Gastroesophageal sphincter (tissue), 4 donors: ENCODE measurements at regions not wholly inside any gene's neighbourhood (a gene's known extent, or its start where the extent isn't known, plus 50 kb on each side); places are given as distances from the start of the nearest gene placed in this dataset.

ENCODE experiments used
- ATAC-seq: fragments of 150-250 bp; one replicate; pipeline ENCODE4 v1.9.1; 2016; ENCODE audit warnings: mild to moderate bottlenecking, moderate library complexity
- H3K27ac ChIP-seq, 4 donors: fragments of 200-600 bp; sonication (generic) in 3 of 4; 1 replicate in 3 of 4; 2 replicates in 1 of 4; pipeline ENCODE4 v1.5.1; 2016 to 2019
- H3K27me3 ChIP-seq: fragments of 200-600 bp; sonication (generic); one replicate; pipeline ENCODE4 v1.5.1; 2019
- H3K36me3 ChIP-seq, 2 donors: fragments of 200-600 bp; sonication (generic); one replicate each; pipeline ENCODE4 v1.5.1; 2019; ENCODE audit warnings: control low read depth in 1 of 2
- H3K4me1 ChIP-seq, 3 donors: fragments of 200-600 bp; sonication (generic); 1 replicate in 2 of 3; 2 replicates in 1 of 3; pipeline ENCODE4 v1.5.1; 2016 to 2019; ENCODE audit warnings: control low read depth in 2 of 3
- H3K4me3 ChIP-seq, 2 donors: fragments of 200-600 bp; sonication (generic); one replicate each; pipeline ENCODE4 v1.5.1; 2019; ENCODE audit warnings: mild to moderate bottlenecking in 1 of 2, moderate library complexity in 1 of 2
- H3K9me3 ChIP-seq, 3 donors: fragments of 200-600 bp; sonication (generic); one replicate each; pipeline ENCODE4 v1.5.1; 2017 to 2019; ENCODE audit warnings: control low read depth in 2 of 3
- EP300 ChIP-seq: sonication (generic); formaldehyde crosslinking; IDR thresholded peaks from one replicate; pipeline ENCODE4 v1.6.1; 2017; ENCODE audit warnings: antibody characterized with exemption, mild to moderate bottlenecking
- POLR2A ChIP-seq, 2 donors: fragments of 450-650 bp; IDR thresholded peaks; one replicate each; pipeline ENCODE4 v1.6.1; 2017; ENCODE audit warnings: antibody characterized with exemption in 2 of 2, mild to moderate bottlenecking in 2 of 2, moderate library complexity in 1 of 2
- POLR2AphosphoS5 ChIP-seq: sonication (generic); formaldehyde crosslinking; IDR thresholded peaks from one replicate; pipeline ENCODE4 v1.6.1; 2017; ENCODE audit warnings: antibody characterized with exemption
- WGBS, 2 donors: methylation state at CpG; one replicate each; pipeline ENCODE4 v1.1.5; 2018; ENCODE audit warnings: low coverage in 1 of 2; 5-methylcytosine and 5-hydroxymethylcytosine counted together
- TF ChIP-seq, protein P1 (sequence below), 4 experiments: fragments of 200-600 bp in 2 of 4; fragments of 450-650 bp in 2 of 4; sonication (generic) in 1 of 4; IDR thresholded peaks; one replicate each; pipeline ENCODE4 v1.5.1; 2017 to 2019; ENCODE audit warnings: antibody characterized with exemption in 4 of 4, mild to moderate bottlenecking in 2 of 4, moderate library complexity in 2 of 4

GRCh38 chrX:93422693-93423092 is 250.7 kb downstream of the NAP1L3 start:
- H3K4me1 ChIP-seq: no peaks in the 10 kb centered on the region
- no peaks in the 10 kb centered on the region for H3K27me3 ChIP-seq
- H3K4me3 ChIP-seq: no peak overlapping the region
- no peak overlapping the region for H3K27ac ChIP-seq
- no peaks in the 10 kb centered on the region for H3K9me3 ChIP-seq
- no peak for TF ChIP-seq POLR2A (IDR thresholded peaks at IDR 0.05)
- TF ChIP-seq, protein P1, sequence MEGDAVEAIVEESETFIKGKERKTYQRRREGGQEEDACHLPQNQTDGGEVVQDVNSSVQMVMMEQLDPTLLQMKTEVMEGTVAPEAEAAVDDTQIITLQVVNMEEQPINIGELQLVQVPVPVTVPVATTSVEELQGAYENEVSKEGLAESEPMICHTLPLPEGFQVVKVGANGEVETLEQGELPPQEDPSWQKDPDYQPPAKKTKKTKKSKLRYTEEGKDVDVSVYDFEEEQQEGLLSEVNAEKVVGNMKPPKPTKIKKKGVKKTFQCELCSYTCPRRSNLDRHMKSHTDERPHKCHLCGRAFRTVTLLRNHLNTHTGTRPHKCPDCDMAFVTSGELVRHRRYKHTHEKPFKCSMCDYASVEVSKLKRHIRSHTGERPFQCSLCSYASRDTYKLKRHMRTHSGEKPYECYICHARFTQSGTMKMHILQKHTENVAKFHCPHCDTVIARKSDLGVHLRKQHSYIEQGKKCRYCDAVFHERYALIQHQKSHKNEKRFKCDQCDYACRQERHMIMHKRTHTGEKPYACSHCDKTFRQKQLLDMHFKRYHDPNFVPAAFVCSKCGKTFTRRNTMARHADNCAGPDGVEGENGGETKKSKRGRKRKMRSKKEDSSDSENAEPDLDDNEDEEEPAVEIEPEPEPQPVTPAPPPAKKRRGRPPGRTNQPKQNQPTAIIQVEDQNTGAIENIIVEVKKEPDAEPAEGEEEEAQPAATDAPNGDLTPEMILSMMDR (IDR thresholded peaks at IDR 0.05): peak in 3 of 4 experiments; percentile 9 to 60 (median 46)
- 17 to 23% methylated on average over 6 of the region's 6 CpGs for WGBS, 2 donors
- ATAC-seq: no peak
- H3K36me3 ChIP-seq: no peaks in the 10 kb centered on the region

DNA sequence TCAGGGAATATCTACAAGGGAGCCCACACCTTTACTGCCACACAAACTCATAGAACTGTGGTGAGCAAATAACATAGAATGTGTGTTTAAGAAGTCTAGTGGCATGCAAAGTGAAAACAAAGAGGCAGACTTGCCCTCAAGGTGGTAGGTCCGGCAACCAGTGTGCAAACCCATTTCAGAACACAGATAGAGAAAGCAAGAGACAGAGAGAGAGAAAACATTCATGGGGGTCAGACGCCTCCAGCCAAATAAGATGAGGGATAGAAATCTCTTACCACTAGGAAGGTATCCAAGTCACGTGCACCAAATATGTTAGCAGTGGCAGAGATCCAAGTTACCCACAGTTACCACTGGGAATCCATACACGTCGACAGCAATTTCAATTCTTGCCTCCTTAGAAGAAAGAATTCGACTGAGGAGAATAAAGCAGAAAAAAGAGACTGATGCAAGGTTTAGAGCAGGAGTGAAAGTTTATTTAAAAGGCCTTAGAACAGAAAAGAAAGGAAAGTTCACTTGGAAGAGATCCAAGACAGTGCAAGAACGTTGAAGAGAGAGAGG is 252.8 kb downstream of the NAP1L3 start:
- H3K27ac ChIP-seq: no peak overlapping the region
- H3K9me3 ChIP-seq: no peaks in the 10 kb centered on the region
- no peaks in the 10 kb centered on the region for H3K4me1 ChIP-seq
- H3K36me3 ChIP-seq: no peaks in the 10 kb centered on the region
- no peaks in the 10 kb centered on the region for H3K27me3 ChIP-seq
- TF ChIP-seq POLR2AphosphoS5 (no peak), POLR2A (IDR thresholded peaks at IDR 0.05) (no peak), EP300 (no peak)
- TF ChIP-seq, protein P1 (IDR thresholded peaks at IDR 0.05): no peak
- no peak for ATAC-seq
- WGBS, 2 donors: 26 to 30% methylated on average over 3 to 5 of the region's 7 CpGs
- no peak overlapping the region for H3K4me3 ChIP-seq

GRCh38 chrX:93420090-93420489 is 253.3 kb downstream of the NAP1L3 start:
- Histone ChIP-seq H3K27me3 (no peaks in the 10 kb centered on the region), H3K4me3 (no peak overlapping the region), H3K4me1 (no peaks in the 10 kb centered on the region), H3K9me3 (no peaks in the 10 kb centered on the region), H3K27ac (no peak overlapping the region), H3K36me3 (no peaks in the 10 kb centered on the region)
- 0% methylated on average over 1 of the region's 2 CpGs; no CpG with 5 or more reads in 1 of the 2 donors for WGBS, 2 donors
- ATAC-seq: no peak
- no peak for TF ChIP-seq EP300
- no peak for TF ChIP-seq POLR2AphosphoS5
- TF ChIP-seq, protein P1 (IDR thresholded peaks at IDR 0.05): no peak
- no peak for TF ChIP-seq POLR2A (IDR thresholded peaks at IDR 0.05)

DNA sequence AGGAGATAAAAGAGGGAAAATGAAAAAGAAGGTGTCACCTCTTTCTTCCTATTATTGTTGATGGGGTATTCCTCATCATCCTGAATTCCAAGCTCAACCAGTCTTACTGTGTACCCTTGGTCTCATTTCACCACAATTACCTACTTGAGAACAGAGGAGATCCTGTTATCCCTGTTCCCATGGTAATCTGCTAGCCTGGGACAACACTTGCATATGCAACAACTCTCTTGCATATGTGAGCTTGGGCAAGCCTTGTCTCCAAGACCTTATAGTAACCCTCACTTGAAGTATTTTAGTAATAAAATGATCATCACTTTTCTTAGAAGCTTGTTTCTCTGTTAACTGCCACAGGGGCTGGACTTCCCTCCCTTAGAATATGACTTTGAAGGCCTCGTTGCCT is 253.7 kb downstream of the NAP1L3 start:
- H3K27ac ChIP-seq: no peak overlapping the region
- TF ChIP-seq, protein P1 (IDR thresholded peaks at IDR 0.05): no peak
- no peak for TF ChIP-seq EP300
- TF ChIP-seq POLR2AphosphoS5: no peak
- no peak for TF ChIP-seq POLR2A (IDR thresholded peaks at IDR 0.05)

DNA sequence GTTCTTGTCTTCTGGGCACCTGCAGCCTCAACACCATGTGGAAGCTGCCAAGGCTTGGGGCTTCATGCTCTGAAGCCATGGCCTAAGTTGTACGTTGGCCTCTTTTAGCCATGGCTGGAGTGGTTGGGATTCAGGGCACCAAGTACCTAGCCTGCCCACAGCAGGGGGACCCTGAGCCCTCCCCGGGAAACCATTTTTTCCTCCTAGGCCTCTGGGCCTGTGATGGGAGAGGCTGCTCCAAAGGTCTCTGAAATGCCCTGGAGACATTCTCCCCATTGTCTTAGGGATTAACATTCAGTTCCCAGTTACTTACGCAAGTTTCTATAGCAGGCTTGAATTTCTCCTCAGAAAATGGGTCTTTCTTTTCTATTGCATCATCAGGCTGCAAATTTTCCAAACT is 269.3 kb downstream of the NAP1L3 start:
- H3K9me3 ChIP-seq: no peaks in the 10 kb centered on the region
- H3K27me3 ChIP-seq: no peaks in the 10 kb centered on the region
- no peak overlapping the region for H3K27ac ChIP-seq
- no peaks in the 10 kb centered on the region for H3K4me1 ChIP-seq
- no peak overlapping the region for H3K4me3 ChIP-seq
- 100% methylated on average over 1 of the region's 3 CpGs; no CpG with 5 or more reads in 1 of the 2 donors for WGBS, 2 donors
- TF ChIP-seq POLR2AphosphoS5 (no peak), POLR2A (IDR thresholded peaks at IDR 0.05) (no peak), EP300 (no peak)
- TF ChIP-seq, protein P1 (IDR thresholded peaks at IDR 0.05): no peak
- no peaks in the 10 kb centered on the region for H3K36me3 ChIP-seq
- ATAC-seq: no peak

More for the DNA sequence above, 253.7 kb downstream of the NAP1L3 start:
- H3K9me3 ChIP-seq: no peaks in the 10 kb centered on the region
- H3K4me1 ChIP-seq: no peaks in the 10 kb centered on the region
- ATAC-seq: no peak
- no peaks in the 10 kb centered on the region for H3K27me3 ChIP-seq
- no peaks in the 10 kb centered on the region for H3K36me3 ChIP-seq
- no peak overlapping the region for H3K4me3 ChIP-seq
- WGBS, 2 donors: no CpG with 5 or more reads among the region's 1 CpG
